ENCODE measurements at regions not wholly inside any gene's neighbourhood (a gene's known extent, or its start where the extent isn't known, plus 50 kb on each side); places are given as distances from the start of the nearest gene placed in this dataset.

- no peak for DNase-seq (ENCODE audit: low read depth in 3 of 3, low spot score in 1 of 3)
Observed at GRCh38 chr2:105943977-105944376, 199.3 kb downstream of the NCK2 start.

Data from stimulated activated CD4-positive, alpha-beta T cell treated with anti-CD3 and anti-CD28 coated beads, TNF-alpha, amount 100 ng/mL, for 1 hour (primary cell).